ENCODE measurements at regions not wholly inside any gene's neighbourhood (a gene's known extent, or its start where the extent isn't known, plus 50 kb on each side); places are given as distances from the start of the nearest gene placed in this dataset.

DNA sequence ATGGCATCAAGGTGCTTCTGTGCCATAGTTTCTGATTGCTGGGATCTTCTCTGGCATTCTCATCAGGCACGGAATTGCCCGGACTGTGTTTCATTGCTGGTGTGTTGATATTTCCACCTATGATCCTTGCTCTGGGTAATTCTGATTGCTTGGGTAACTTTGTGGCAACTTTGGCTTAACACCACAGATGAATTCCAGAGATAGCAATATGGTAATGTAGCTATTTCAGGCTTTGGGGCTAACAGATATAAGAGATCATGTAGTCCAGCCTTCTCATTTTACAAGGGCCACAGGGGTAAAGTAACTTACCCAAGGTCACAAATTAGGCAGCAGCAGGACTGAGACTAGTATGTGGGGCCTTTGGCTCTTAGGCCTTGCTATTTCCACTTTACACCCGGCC is 53.9 kb upstream of the PLPP4 start:
- TF ChIP-seq FOXA1 (IDR thresholded peaks at IDR 0.05) (no peak), SUZ12 (IDR thresholded peaks at IDR 0.05) (no peak), BHLHE40 (IDR thresholded peaks at IDR 0.05; ENCODE audit: borderline replicate concordance) (no peak), SP1 (IDR thresholded peaks at IDR 0.05) (no peak), NFRKB (IDR thresholded peaks at IDR 0.05) (no peak), TARDBP (IDR thresholded peaks at IDR 0.05) (no peak), HDGF (IDR thresholded peaks at IDR 0.05; ENCODE audit: borderline replicate concordance) (no peak), ELF4 (IDR thresholded peaks at IDR 0.05) (no peak), FOXK2 (IDR thresholded peaks at IDR 0.05) (no peak), ARNT (IDR thresholded peaks at IDR 0.05) (no peak)
- TF ChIP-seq, protein P1, sequence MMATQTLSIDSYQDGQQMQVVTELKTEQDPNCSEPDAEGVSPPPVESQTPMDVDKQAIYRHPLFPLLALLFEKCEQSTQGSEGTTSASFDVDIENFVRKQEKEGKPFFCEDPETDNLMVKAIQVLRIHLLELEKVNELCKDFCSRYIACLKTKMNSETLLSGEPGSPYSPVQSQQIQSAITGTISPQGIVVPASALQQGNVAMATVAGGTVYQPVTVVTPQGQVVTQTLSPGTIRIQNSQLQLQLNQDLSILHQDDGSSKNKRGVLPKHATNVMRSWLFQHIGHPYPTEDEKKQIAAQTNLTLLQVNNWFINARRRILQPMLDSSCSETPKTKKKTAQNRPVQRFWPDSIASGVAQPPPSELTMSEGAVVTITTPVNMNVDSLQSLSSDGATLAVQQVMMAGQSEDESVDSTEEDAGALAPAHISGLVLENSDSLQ (IDR thresholded peaks at IDR 0.05) = no peak
